PFSK-1 (cell line): ENCODE measurements at regions not wholly inside any gene's neighbourhood (a gene's known extent, or its start where the extent isn't known, plus 50 kb on each side); places are given as distances from the start of the nearest gene placed in this dataset.

Source experiments
- FOXP2 ChIP-seq: optimal IDR thresholded peaks from 2 replicates; pipeline ENCODE3; 2011; ENCODE audit warnings: borderline replicate concordance, control low read depth, inconsistent platforms; ENCODE audit not compliant: insufficient read depth; ENCODE audit errors: extremely low read length, extremely low read depth
- POLR2AphosphoS5 ChIP-seq: IDR thresholded peaks from 2 replicates; pipeline ENCODE4 v1.6.1; 2012; ENCODE audit warnings: low read depth, mild to moderate bottlenecking, control low read depth, low read length, moderate library complexity
- SIN3A ChIP-seq: IDR thresholded peaks from 2 replicates; pipeline ENCODE4 v1.6.1; 2012; ENCODE audit warnings: mild to moderate bottlenecking, low read length, moderate library complexity, borderline replicate concordance; ENCODE audit not compliant: insufficient read depth
- TAF1 ChIP-seq: IDR thresholded peaks from 2 replicates; pipeline ENCODE4 v1.6.1; 2012; ENCODE audit warnings: low read length, control low read depth, borderline replicate concordance; ENCODE audit not compliant: insufficient read depth
- TF ChIP-seq, protein P1 (sequence below), 2 experiments: IDR thresholded peaks; 2 replicates each; pipeline versions ENCODE4 v1.6.1 to v1.8.0; 2011 to 2012; ENCODE audit warnings: low read depth in 2 of 2, low read length in 2 of 2, control low read depth in 1 of 2, inconsistent platforms in 1 of 2, mild to moderate bottlenecking in 1 of 2, moderate library complexity in 1 of 2; ENCODE audit not compliant: insufficient read depth in 1 of 2

DNA sequence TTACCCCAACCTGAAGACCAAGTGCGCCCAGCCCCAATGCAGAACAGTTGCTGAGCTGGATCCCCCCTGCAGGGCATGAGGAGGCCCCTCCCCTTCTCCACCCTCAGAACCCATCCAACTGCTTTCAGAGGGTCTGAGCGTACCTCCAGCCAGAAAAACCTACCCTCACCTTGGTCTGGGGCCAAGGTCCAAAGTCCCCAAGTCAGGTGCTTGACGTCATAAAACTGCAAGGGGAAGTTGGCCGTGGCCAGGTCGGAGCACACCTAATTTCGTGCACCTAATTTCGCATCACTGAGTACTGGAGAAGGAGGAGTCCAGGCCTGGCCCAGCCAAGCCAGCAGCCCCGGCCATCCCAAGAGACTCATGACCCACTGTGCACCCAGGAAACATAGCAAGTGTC is 289.8 kb downstream of the CTTN start:
- TF ChIP-seq SIN3A: no peak
- TF ChIP-seq FOXP2: no peak
- TF ChIP-seq POLR2AphosphoS5: no peak
- TF ChIP-seq, protein P1, sequence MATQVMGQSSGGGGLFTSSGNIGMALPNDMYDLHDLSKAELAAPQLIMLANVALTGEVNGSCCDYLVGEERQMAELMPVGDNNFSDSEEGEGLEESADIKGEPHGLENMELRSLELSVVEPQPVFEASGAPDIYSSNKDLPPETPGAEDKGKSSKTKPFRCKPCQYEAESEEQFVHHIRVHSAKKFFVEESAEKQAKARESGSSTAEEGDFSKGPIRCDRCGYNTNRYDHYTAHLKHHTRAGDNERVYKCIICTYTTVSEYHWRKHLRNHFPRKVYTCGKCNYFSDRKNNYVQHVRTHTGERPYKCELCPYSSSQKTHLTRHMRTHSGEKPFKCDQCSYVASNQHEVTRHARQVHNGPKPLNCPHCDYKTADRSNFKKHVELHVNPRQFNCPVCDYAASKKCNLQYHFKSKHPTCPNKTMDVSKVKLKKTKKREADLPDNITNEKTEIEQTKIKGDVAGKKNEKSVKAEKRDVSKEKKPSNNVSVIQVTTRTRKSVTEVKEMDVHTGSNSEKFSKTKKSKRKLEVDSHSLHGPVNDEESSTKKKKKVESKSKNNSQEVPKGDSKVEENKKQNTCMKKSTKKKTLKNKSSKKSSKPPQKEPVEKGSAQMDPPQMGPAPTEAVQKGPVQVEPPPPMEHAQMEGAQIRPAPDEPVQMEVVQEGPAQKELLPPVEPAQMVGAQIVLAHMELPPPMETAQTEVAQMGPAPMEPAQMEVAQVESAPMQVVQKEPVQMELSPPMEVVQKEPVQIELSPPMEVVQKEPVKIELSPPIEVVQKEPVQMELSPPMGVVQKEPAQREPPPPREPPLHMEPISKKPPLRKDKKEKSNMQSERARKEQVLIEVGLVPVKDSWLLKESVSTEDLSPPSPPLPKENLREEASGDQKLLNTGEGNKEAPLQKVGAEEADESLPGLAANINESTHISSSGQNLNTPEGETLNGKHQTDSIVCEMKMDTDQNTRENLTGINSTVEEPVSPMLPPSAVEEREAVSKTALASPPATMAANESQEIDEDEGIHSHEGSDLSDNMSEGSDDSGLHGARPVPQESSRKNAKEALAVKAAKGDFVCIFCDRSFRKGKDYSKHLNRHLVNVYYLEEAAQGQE (IDR thresholded peaks at IDR 0.05; ENCODE audit: insufficient read depth in 1 of 2, low read depth in 2 of 2, low read length in 2 of 2): no peak
- TF ChIP-seq TAF1: no peak

- no peak for TF ChIP-seq SIN3A
- no peak for TF ChIP-seq POLR2AphosphoS5
- TF ChIP-seq TAF1: no peak
- TF ChIP-seq FOXP2: no peak
- TF ChIP-seq, protein P1 (IDR thresholded peaks at IDR 0.05; ENCODE audit: insufficient read depth in 1 of 2, low read depth in 2 of 2, low read length in 2 of 2): no peak
Observed at GRCh38 chr11:70689764-70690163, 291.4 kb downstream of the CTTN start.

GRCh38 chr11:70692131-70692530 is 293.8 kb downstream of the CTTN start:
- TF ChIP-seq SIN3A (no peak), FOXP2 (no peak), TAF1 (no peak), POLR2AphosphoS5 (no peak)
- TF ChIP-seq, protein P1 (IDR thresholded peaks at IDR 0.05; ENCODE audit: insufficient read depth in 1 of 2, low read depth in 2 of 2, low read length in 2 of 2): no peak

DNA sequence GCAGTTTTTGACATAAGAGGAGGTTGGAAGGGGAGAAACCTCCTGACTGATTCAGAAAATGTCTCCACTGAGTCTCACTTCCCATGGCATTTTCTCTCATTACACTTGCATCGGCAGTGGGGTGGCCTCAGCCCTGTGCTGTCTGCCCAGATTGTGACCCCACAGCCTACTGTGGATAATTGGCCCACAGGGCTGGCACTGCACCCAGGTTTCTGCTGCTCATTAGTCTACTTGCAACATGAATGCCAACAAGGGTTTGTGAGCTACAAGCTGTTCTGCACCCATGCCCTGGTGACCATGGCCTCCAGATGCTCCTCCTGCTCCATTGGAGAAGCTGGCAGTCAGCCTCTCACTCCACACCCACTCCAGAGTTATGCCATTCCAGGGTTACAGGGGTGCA is 296.0 kb downstream of the CTTN start:
- no peak for TF ChIP-seq TAF1
- no peak for TF ChIP-seq SIN3A
- TF ChIP-seq FOXP2: no peak
- TF ChIP-seq, protein P1 (IDR thresholded peaks at IDR 0.05; ENCODE audit: insufficient read depth in 1 of 2, low read depth in 2 of 2, low read length in 2 of 2): no peak
- TF ChIP-seq POLR2AphosphoS5: no peak
